Ovary (tissue), 7 donors: ENCODE measurements at regions not wholly inside any gene's neighbourhood (a gene's known extent, or its start where the extent isn't known, plus 50 kb on each side); places are given as distances from the start of the nearest gene placed in this dataset.

Source experiments
- DNase-seq, 5 donors: peaks; one replicate each; pipeline ENCODE4 v3.0.0-alpha.2; 2019 to 2020
- H3K27ac ChIP-seq, 2 donors: fragments of 200-600 bp; one replicate each; pipeline versions ENCODE4 v1.5.1 to v1.8.0; 2019 to 2022
- H3K27me3 ChIP-seq: fragments of 200-600 bp; one replicate; pipeline ENCODE4 v1.8.0; 2022
- H3K36me3 ChIP-seq: fragments of 200-600 bp; sonication (generic); one replicate; pipeline ENCODE4 v1.5.1; 2019
- H3K4me1 ChIP-seq: one replicate; pipeline ENCODE4 v1.8.1; 2013; ENCODE audit warnings: mild to moderate bottlenecking, moderate library complexity; ENCODE audit not compliant: insufficient read depth
- H3K4me3 ChIP-seq: fragments of 200-600 bp; sonication (generic); one replicate; pipeline ENCODE4 v1.5.1; 2017
- H3K9me3 ChIP-seq, 2 donors: fragments of 200-600 bp in 1 of 2; sonication (generic) in 1 of 2; one replicate each; pipeline versions ENCODE4 v1.5.1 to v1.8.1; 2013 to 2019; ENCODE audit warnings: mild to moderate bottlenecking in 1 of 2, moderate library complexity in 1 of 2
- EP300 ChIP-seq: sonication (generic); formaldehyde crosslinking; IDR thresholded peaks from one replicate; pipeline ENCODE4 v1.6.1; 2017; ENCODE audit warnings: antibody characterized with exemption
- POLR2A ChIP-seq: fragments of 450-650 bp; IDR thresholded peaks from one replicate; pipeline ENCODE4 v1.6.1; 2017; ENCODE audit warnings: antibody characterized with exemption, mild to moderate bottlenecking, moderate library complexity
- WGBS, 3 donors: extraction: QIAGEN DNeasy Blood & Tissue Kit in 1 of 3; methylation state at CpG; one replicate each; pipeline versions ENCODE4 v1.1.5 to v1.1.7; 2013 to 2017; 5-methylcytosine and 5-hydroxymethylcytosine counted together
- intact Hi-C, 4 donors: fragments of 100-400 bp; cut with DNase I; formaldehyde crosslinking; loops; one replicate each; pipeline versions ENCODE4 v1.11.0 to v1.15.1; 2022 to 2023
- TF ChIP-seq, protein P1 (sequence below), 3 donors: fragments of 450-650 bp in 2 of 3; fragments of 200-600 bp in 1 of 3; IDR thresholded peaks; one replicate each; pipeline versions ENCODE4 v1.5.1 to v1.8.0; 2016 to 2022; ENCODE audit warnings: antibody characterized with exemption in 3 of 3, mild to moderate bottlenecking in 1 of 3
- donor health status: DM: no; HTN: no; CAD: no; lungs with moderate emphysema.
- donor health status: DM: no; HTN: no; CAD: no.
- donor health status: Bipolar disorder and iron deficiency.
- donor health status: DM: no; HTN: no; CAD: no.
- donor health status: DM: yes; HTN: yes; CAD: no.

DNA sequence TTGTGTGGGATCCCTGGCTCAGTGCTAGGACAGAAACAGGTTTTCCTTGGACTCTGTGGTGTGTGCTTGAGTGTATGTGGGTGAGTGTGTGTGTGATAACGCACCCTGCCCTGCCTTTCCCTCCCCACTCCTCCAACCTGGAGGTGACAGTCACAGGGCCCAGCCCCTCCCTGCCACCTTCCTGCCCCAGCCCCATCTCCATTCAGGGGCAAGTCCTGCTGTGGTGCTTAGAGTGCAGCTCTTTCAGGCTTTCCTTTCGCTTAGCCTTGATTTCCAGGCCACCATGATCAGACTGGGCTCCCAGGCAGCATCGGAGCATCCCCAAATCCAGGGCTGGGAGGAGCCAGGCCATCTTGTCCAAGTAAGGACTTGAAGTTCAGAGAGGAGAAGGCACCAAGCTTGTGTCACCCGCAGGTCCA, 185.2 kb downstream of the ZFP36L2 start:
- Histone ChIP-seq H3K4me1 (peaks cover 26% of the 10 kb centered on the region), H3K4me3 (no peak overlapping the region), H3K9me3 (no peaks in the 10 kb centered on the region), H3K27me3 (no peaks in the 10 kb centered on the region), H3K27ac (peak overlapping the region; percentile 23 to 63), H3K36me3 (no peaks in the 10 kb centered on the region)
- intact Hi-C loops, result no loop called here
- 68 to 84% (median 70%) methylated on average over 4 of the region's 4 CpGs for WGBS, 3 donors
- TF ChIP-seq EP300 (no peak), POLR2A (peak; percentile 14)
- peak in 2 of 5 donors; percentile 30 to 33 for DNase-seq

DNA sequence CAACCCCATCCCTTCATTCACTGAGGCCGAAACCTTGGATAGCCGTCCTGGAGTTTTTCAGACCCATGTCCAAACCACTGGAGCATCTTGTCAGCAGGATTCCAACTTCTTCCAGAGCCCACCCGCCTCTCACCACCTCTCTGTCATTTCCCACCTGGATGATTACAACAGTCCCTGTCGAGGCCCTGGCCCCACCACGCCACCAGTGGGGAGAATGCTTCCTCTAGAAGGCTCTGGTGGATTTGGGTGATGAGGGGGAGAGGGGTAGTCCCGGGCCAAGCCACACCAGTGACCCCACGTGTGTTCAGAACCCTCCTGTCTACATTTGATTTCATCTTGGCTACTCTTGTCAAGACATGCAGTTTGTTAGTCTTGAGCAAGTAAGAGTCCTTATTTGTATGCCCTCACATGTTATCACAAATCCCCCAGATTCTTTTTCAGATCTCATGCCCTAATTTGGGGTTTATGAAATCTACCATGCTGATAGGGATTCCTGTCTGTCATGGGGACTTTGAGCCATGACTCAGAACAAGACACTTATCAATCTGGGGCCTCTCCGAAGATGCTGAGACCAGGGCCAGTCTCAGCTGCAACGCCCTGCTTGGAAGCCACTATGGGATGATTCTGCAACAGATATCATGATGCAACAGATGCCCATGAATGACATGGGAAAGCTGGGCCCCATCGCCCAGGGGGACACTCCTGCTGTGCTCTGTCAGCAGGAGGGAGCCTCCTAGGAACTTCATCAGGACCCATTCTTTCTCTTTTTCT, 186.1 kb downstream of the ZFP36L2 start:
- Histone ChIP-seq H3K9me3 (no peaks in the 10 kb centered on the region), H3K4me1 (peaks cover 23% of the 10 kb centered on the region), H3K36me3 (no peaks in the 10 kb centered on the region), H3K27ac (no peak overlapping the region), H3K4me3 (no peak overlapping the region), H3K27me3 (no peaks in the 10 kb centered on the region)
- DNase-seq, result peak in 3 of 5 donors; percentile 14 to 30 (median 20)
- TF ChIP-seq, protein P1, sequence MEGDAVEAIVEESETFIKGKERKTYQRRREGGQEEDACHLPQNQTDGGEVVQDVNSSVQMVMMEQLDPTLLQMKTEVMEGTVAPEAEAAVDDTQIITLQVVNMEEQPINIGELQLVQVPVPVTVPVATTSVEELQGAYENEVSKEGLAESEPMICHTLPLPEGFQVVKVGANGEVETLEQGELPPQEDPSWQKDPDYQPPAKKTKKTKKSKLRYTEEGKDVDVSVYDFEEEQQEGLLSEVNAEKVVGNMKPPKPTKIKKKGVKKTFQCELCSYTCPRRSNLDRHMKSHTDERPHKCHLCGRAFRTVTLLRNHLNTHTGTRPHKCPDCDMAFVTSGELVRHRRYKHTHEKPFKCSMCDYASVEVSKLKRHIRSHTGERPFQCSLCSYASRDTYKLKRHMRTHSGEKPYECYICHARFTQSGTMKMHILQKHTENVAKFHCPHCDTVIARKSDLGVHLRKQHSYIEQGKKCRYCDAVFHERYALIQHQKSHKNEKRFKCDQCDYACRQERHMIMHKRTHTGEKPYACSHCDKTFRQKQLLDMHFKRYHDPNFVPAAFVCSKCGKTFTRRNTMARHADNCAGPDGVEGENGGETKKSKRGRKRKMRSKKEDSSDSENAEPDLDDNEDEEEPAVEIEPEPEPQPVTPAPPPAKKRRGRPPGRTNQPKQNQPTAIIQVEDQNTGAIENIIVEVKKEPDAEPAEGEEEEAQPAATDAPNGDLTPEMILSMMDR (IDR thresholded peaks at IDR 0.05), result no peak
- TF ChIP-seq POLR2A (no peak), EP300 (no peak)
- WGBS, 3 donors, result 88 to 93% (median 90%) methylated on average over 10 of the region's 10 CpGs
- intact Hi-C loops, result no loop called here

DNA sequence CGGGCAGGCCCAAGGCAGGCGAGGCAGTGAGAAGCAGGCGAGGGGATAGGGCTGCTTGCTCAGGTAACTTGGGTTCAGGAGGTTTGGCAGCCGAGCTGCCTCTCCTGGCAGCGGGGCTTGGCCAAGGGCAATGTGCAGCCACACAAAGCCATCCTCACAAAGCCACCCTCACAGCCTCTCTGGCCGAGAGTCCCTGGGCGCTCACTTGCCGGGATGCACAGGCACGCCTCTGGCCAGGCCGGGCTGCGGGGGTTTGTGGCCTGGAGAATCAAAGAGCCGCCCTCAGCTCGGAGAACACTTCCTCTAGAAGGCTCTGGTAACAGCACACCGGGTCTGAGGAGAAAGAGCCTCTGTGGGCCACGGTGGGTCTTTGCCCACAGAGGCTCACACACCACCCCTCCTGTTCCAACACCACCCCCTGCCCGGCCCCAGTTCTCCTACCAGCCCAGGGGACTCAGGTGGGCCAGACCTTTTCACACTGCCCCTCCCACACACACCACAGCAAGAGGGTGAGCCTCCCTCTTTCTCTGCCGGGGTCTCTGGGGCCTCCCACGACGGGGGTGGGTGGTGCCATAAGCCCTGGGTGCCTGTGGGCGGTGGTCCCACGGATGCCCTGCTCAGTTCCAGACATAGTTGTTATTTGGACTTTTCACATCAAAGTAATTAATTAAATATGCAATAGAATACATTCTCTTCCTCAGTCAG, 186.9 kb downstream of the ZFP36L2 start:
- no peaks in the 10 kb centered on the region for H3K9me3 ChIP-seq
- H3K4me1 ChIP-seq, result peaks cover 23% of the 10 kb centered on the region
- no peaks in the 10 kb centered on the region for H3K27me3 ChIP-seq
- H3K27ac ChIP-seq, result no peak overlapping the region
- no peak overlapping the region for H3K4me3 ChIP-seq
- H3K36me3 ChIP-seq, result no peaks in the 10 kb centered on the region
- 86 to 89% (median 89%) methylated on average over 21 of the region's 21 CpGs for WGBS, 3 donors
- TF ChIP-seq POLR2A (no peak), EP300 (no peak)
- TF ChIP-seq, protein P1 (IDR thresholded peaks at IDR 0.05), result no peak
- peak in 2 of 5 donors; percentile 34 for DNase-seq
- intact Hi-C loops, result loop anchor here in 1 of 4 donors (10.0 kb wide), 1 partner anchor 65 kb away; no protein-coding TSS in a partner anchor

DNA sequence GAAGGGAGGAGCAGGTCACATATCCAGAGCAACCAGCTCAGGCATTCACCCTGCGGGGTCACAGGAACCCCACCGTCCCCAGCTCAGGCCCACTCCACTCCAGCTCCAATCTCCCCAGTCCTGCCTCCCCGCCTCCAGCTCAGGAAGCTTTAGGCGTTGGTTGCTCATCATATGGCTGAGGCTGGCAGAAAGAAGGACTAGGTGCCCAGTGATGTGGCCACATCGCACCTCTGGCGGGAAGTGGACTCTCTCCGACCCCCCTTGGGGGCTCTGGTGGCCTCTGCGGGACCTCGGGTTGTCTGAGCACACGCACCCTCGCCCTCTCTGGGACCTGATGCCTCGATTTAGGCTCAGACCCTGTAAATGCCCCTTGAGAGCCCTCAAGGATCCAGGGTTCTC, 187.7 kb downstream of the ZFP36L2 start:
- no peak for DNase-seq
- no peaks in the 10 kb centered on the region for H3K36me3 ChIP-seq
- H3K9me3 ChIP-seq, result no peaks in the 10 kb centered on the region
- H3K4me3 ChIP-seq, result no peak overlapping the region
- no peaks in the 10 kb centered on the region for H3K27me3 ChIP-seq
- H3K27ac ChIP-seq, result peak overlapping the region in 1 of 2 donors; percentile 65
- TF ChIP-seq POLR2A, result no peak
- TF ChIP-seq, protein P1 (IDR thresholded peaks at IDR 0.05), result no peak
- no peak for TF ChIP-seq EP300
- WGBS, 3 donors, result 82 to 91% (median 91%) methylated on average over 12 of the region's 12 CpGs
- intact Hi-C loops, result loop anchor here in 1 of 4 donors (10.0 kb wide), 1 partner anchor 66 kb away; no protein-coding TSS in a partner anchor
- peaks cover 23% of the 10 kb centered on the region for H3K4me1 ChIP-seq
